ENCODE measurements at regions not wholly inside any gene's neighbourhood (a gene's known extent, or its start where the extent isn't known, plus 50 kb on each side); places are given as distances from the start of the nearest gene placed in this dataset.

GRCh38 chr10:28823501-28824075 lies 146.3 kb downstream of the BAMBI start:
- TF ChIP-seq JUNB (IDR thresholded peaks at IDR 0.05; ENCODE audit: unreplicated experiment) (no peak), CREB1 (CRISPR knock-in tag; IDR thresholded peaks at IDR 0.05; ENCODE audit: low read depth) (no peak), CTCF (conservative IDR thresholded peaks at IDR 0.05; ENCODE audit: low read depth in 2 of 2) (no peak), EZH2phosphoT487 (IDR thresholded peaks at IDR 0.05; ENCODE audit: unreplicated experiment) (no peak), POLR2AphosphoS5 (IDR thresholded peaks at IDR 0.05; ENCODE audit: low read depth) (no peak), EZH2 (IDR thresholded peaks at IDR 0.05; ENCODE audit: low read depth, unreplicated experiment) (no peak), REST (IDR thresholded peaks at IDR 0.05; ENCODE audit: unreplicated experiment) (no peak), ZNF114 (CRISPR knock-in tag; IDR thresholded peaks at IDR 0.05) (no peak)

All from GM23338 (cell line).